CD4-positive, alpha-beta T cell (primary cell): ENCODE measurements at regions not wholly inside any gene's neighbourhood (a gene's known extent, or its start where the extent isn't known, plus 50 kb on each side); places are given as distances from the start of the nearest gene placed in this dataset.

ENCODE experiments used
- ATAC-seq: fragments of 200-7000 bp; cut with Tn5 transposase; one replicate; pipeline ENCODE4 v1.10.0; 2022; ENCODE audit warnings: mild to moderate bottlenecking; ENCODE audit not compliant: poor library complexity
- CTCF ChIA-PET: fragments of 350-600 bp; sonication (Branson Sonifier 250); formaldehyde crosslinking; loops from one replicate; lab custom pipeline; 2021; ENCODE audit warnings: antibody characterized with exemption, inconsistent platforms; lab: Charles Lee
- POLR2A ChIA-PET: fragments of 350-600 bp; sonication (Branson Sonifier 250); formaldehyde crosslinking; loops from one replicate; lab custom pipeline; 2021; ENCODE audit warnings: antibody characterized with exemption, inconsistent platforms; lab: Charles Lee
- DNase-seq, 14 experiments: peaks; one replicate each; pipeline ENCODE4 v3.0.0-alpha.2; 2013 to 2020; ENCODE audit warnings: mixed read lengths in 2 of 14
- H3K27ac ChIP-seq, 2 donors: one replicate each; pipeline versions ENCODE4 v1.5.1 to v1.7.0; 2013; ENCODE audit warnings: low read length in 2 of 2, low read depth in 1 of 2, mild to moderate bottlenecking in 1 of 2
- H3K27me3 ChIP-seq, 2 experiments: 1 replicate in 1 of 2; 2 replicates in 1 of 2; pipeline versions ENCODE4 v1.6.1 to v1.7.0; 2013; ENCODE audit warnings: low read length in 2 of 2, control low read depth in 1 of 2, mild to moderate bottlenecking in 1 of 2, moderate library complexity in 1 of 2; ENCODE audit not compliant: insufficient read depth in 2 of 2, control insufficient read depth in 1 of 2
- H3K36me3 ChIP-seq: one replicate; pipeline ENCODE4 v1.6.1; 2013; ENCODE audit warnings: low read length, control low read depth; ENCODE audit not compliant: insufficient read depth
- H3K4me1 ChIP-seq: one replicate; pipeline ENCODE4 v1.6.1; 2013; ENCODE audit warnings: low read length, control low read depth; ENCODE audit not compliant: insufficient read depth
- H3K4me3 ChIP-seq: one replicate; pipeline ENCODE4 v1.5.1; 2013; ENCODE audit warnings: mild to moderate bottlenecking, low read length, moderate library complexity
- H3K9me3 ChIP-seq, 2 experiments: 1 replicate in 1 of 2; 2 replicates in 1 of 2; pipeline versions ENCODE4 v1.6.1 to v1.7.0; 2013; ENCODE audit warnings: low read length in 2 of 2, mild to moderate bottlenecking in 2 of 2, control low read depth in 1 of 2, moderate library complexity in 1 of 2; ENCODE audit not compliant: control insufficient read depth in 1 of 2, insufficient read depth in 1 of 2
- H3K27ac Mint-ChIP-seq: one replicate; pipeline ENCODE4 v1.8.0; 2020; ENCODE audit warnings: mixed read lengths
- H3K27me3 Mint-ChIP-seq: one replicate; pipeline ENCODE4 v1.8.0; 2021; ENCODE audit warnings: mixed read lengths
- H3K36me3 Mint-ChIP-seq: one replicate; pipeline ENCODE4 v1.8.0; 2021; ENCODE audit warnings: low read depth, mixed read lengths
- H3K4me1 Mint-ChIP-seq: one replicate; pipeline ENCODE4 v1.8.0; 2021; ENCODE audit warnings: low read depth, mixed read lengths
- H3K4me3 Mint-ChIP-seq: one replicate; pipeline ENCODE4 v1.8.0; 2020; ENCODE audit warnings: mild to moderate bottlenecking, mixed read lengths
- H3K9me3 Mint-ChIP-seq: one replicate; pipeline ENCODE4 v1.8.0; 2020; ENCODE audit warnings: mixed read lengths
- CTCF ChIP-seq: fragments of 200-600 bp; IDR thresholded peaks from one replicate; pipeline ENCODE4 v1.8.0; 2022; ENCODE audit warnings: antibody characterized with exemption, mild to moderate bottlenecking
- intact Hi-C, 2 experiments: fragments of 100-400 bp; cut with DNase I in 1 of 2; cut with micrococcal nuclease in 1 of 2; formaldehyde crosslinking; loops; one replicate each; pipeline versions ENCODE4 v1.15.1 to v1.9.0; 2023 to 2025; cut with DNase I, micrococcal nuclease

GRCh38 chr4:14596904-14597303, 405.4 kb upstream of the CPEB2 start:
- ATAC-seq (no peak), DNase-seq (no peak)
- Mint-ChIP-seq H3K9me3 (no peaks in the 10 kb centered on the region), H3K27ac (no peak overlapping the region), H3K4me3 (no peak overlapping the region), H3K27me3 (no peaks in the 10 kb centered on the region), H3K4me1 (no peaks in the 10 kb centered on the region), H3K36me3 (no peaks in the 10 kb centered on the region)
- TF ChIP-seq CTCF = no peak
- ChIA-PET POLR2A (no interaction called here), CTCF (no interaction called here)
- intact Hi-C loops = no loop called here
- Histone ChIP-seq H3K9me3 (no peaks in the 10 kb centered on the region), H3K27ac (no peak overlapping the region), H3K4me3 (no peak overlapping the region), H3K27me3 (no peaks in the 10 kb centered on the region), H3K36me3 (no peaks in the 10 kb centered on the region), H3K4me1 (no peaks in the 10 kb centered on the region)

GRCh38 chr4:14602206-14602605, 400.1 kb upstream of the CPEB2 start:
- ChIA-PET POLR2A (no interaction called here), CTCF (no interaction called here)
- no peaks in the 10 kb centered on the region for H3K4me1 ChIP-seq
- no peak overlapping the region for H3K4me3 ChIP-seq
- H3K9me3 ChIP-seq = no peaks in the 10 kb centered on the region
- no peaks in the 10 kb centered on the region for H3K9me3 Mint-ChIP-seq
- TF ChIP-seq CTCF = no peak
- H3K36me3 Mint-ChIP-seq = no peaks in the 10 kb centered on the region
- no peaks in the 10 kb centered on the region for H3K36me3 ChIP-seq
- H3K27ac ChIP-seq = no peak overlapping the region
- no peaks in the 10 kb centered on the region for H3K27me3 Mint-ChIP-seq
- no peak for ATAC-seq
- no peak overlapping the region for H3K27ac Mint-ChIP-seq
- intact Hi-C loops = no loop called here
- no peak for DNase-seq
- H3K4me3 Mint-ChIP-seq = no peak overlapping the region
- no peaks in the 10 kb centered on the region for H3K4me1 Mint-ChIP-seq
- no peaks in the 10 kb centered on the region for H3K27me3 ChIP-seq

- H3K4me1 ChIP-seq = no peaks in the 10 kb centered on the region
- H3K4me3 ChIP-seq = no peak overlapping the region
- no peak for TF ChIP-seq CTCF
- ChIA-PET POLR2A (no interaction called here), CTCF (no interaction called here)
- Mint-ChIP-seq H3K27ac (no peak overlapping the region), H3K4me1 (no peaks in the 10 kb centered on the region), H3K4me3 (no peak overlapping the region), H3K27me3 (no peaks in the 10 kb centered on the region), H3K36me3 (no peaks in the 10 kb centered on the region), H3K9me3 (no peaks in the 10 kb centered on the region)
- DNase-seq (no peak), ATAC-seq (no peak)
- H3K27ac ChIP-seq = no peak overlapping the region
- no peaks in the 10 kb centered on the region for H3K27me3 ChIP-seq
- intact Hi-C loops = no loop called here
- no peaks in the 10 kb centered on the region for H3K36me3 ChIP-seq
- no peaks in the 10 kb centered on the region for H3K9me3 ChIP-seq
Observed at GRCh38 chr4:14607001-14607400, 395.3 kb upstream of the CPEB2 start.
